Rectal smooth muscle tissue (tissue), 1 donor: ENCODE measurements at regions not wholly inside any gene's neighbourhood (a gene's known extent, or its start where the extent isn't known, plus 50 kb on each side); places are given as distances from the start of the nearest gene placed in this dataset.

Experiments used
- H3K27ac ChIP-seq: one replicate; pipeline ENCODE4 v1.7.0; 2013; ENCODE audit warnings: low read depth, low read length, inconsistent platforms
- H3K27me3 ChIP-seq: one replicate; pipeline ENCODE4 v1.7.0; 2013; ENCODE audit warnings: low read length; ENCODE audit not compliant: control insufficient read depth, insufficient read depth
- H3K36me3 ChIP-seq: one replicate; pipeline ENCODE4 v1.7.0; 2013; ENCODE audit warnings: low read length; ENCODE audit not compliant: control insufficient read depth, insufficient read depth
- H3K4me1 ChIP-seq: one replicate; pipeline ENCODE4 v1.7.0; 2013; ENCODE audit warnings: low read length; ENCODE audit not compliant: control insufficient read depth, insufficient read depth
- H3K4me3 ChIP-seq: one replicate; pipeline ENCODE4 v1.7.0; 2013; ENCODE audit warnings: low read length
- H3K9ac ChIP-seq: one replicate; pipeline ENCODE4 v1.7.0; 2013; ENCODE audit warnings: low read length

DNA sequence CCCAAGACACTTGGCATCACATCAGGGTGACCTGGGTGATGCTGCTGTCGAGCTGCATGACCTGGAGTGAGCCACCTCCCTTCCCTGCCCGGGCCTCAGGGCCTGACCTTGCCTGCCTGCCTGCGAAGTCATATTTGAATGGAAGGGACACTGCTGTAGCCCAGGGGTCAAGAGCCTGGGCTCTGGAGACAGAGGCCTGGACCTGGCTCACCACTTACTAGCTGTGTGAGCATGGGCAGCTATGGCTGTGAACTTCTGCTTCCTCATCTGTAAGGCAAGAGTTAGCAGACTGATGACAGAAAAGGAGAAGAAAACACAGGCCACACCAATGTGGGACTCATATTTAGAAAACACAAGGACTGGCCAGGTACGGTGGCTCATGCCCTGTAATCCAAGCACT is 118.7 kb downstream of the ZFP36L2 start:
- Histone ChIP-seq H3K36me3 (no peaks in the 10 kb centered on the region), H3K27me3 (no peaks in the 10 kb centered on the region), H3K9ac (no peak overlapping the region), H3K27ac (no peak overlapping the region), H3K4me1 (peaks cover 28% of the 10 kb centered on the region), H3K4me3 (no peak overlapping the region)

DNA sequence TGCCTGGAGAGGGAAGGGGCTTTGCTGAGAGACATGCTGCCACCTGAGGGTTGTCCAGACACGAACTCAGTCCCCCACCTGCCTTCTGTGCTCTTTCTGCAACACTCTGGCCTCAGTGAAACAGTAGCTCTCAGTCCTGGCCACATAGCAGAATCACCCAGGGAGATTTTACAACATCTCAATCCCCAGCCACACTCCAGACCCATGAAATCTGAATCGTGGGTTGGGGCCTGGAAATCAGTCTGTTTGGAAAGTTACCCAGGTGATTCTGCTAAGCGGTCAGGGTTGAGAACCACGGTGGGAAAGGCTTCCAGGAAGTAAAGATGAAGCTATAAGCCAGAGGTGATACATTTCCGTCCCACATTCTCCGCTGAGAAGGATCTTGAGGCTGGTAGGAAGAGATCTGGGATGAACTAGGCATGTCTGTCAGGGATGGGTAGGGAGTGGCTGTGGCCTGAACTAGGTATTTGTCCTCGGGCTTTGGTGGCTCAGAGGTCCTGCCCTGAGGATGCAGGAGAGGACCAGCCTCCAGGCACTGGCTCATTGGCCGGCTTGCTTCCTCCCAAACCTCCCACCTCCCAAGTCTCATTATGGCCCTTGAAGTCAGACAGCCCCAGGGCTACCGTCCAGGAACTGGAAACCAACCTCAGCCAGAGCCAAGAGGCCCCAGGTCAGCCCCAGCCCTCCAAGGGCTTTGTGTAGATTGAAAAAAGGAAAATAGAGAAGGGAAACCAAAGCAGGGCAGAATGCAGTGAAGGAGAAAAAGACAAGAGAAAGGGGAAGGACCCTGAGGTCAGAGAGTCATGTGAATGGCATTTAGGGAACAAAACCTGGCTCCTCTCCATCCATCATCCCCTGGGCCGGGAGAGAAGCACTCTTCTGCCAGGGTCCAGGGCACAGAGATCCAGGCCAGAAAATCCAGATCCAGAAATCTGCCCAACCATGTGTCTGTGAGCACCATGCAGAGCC is 119.6 kb downstream of the ZFP36L2 start:
- H3K27ac ChIP-seq = peak overlapping the region; percentile 84
- H3K27me3 ChIP-seq = no peaks in the 10 kb centered on the region
- peaks cover 30% of the 10 kb centered on the region for H3K4me1 ChIP-seq
- H3K4me3 ChIP-seq = no peak overlapping the region
- H3K36me3 ChIP-seq = no peaks in the 10 kb centered on the region
- H3K9ac ChIP-seq = no peak overlapping the region

DNA sequence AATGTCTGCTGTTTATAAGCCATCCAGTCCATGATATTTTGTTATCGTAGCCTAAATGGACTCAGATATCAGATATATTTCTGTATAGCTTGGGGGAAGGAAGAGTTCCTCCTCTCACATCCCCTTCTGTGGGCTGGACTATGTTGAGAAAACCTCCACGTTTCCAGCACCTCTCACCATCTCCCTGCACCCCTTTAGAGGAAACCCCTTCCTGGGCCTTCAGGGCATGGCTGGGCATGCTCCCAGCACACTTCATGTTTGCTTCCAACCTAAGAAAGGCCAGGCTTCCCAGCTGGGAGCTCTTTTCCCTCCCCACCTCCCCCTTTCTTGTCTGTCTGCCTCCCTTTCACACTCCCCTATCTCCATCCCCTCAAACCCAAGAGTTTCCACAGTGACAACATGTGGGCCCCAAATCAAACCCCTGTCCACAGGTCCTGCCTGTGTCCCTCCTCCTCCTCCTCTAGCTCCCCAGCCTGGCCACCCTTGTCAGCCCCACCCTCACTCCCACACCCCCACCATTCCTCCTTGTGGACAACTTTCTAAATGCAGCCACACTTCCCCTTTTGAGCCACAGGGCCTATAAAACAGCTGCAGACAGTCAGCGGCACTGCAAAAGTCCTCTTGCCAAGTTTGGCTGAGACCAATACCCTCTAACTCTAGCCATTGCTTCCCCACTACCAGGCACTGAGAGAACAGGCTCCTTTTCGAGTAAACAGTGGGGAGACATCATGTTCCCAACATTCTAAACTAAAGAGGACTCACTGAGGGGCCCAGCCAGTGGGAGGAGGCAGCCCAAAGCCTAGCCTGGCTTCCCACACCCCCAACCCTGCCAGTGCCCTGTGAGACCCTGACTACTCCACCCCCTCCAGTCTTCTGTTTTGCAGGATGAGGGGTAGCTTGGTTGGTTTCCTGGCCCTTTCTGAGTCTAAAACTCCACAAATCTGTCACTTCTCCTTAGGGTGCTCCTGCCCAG is 120.5 kb downstream of the ZFP36L2 start:
- no peak overlapping the region for H3K9ac ChIP-seq

DNA sequence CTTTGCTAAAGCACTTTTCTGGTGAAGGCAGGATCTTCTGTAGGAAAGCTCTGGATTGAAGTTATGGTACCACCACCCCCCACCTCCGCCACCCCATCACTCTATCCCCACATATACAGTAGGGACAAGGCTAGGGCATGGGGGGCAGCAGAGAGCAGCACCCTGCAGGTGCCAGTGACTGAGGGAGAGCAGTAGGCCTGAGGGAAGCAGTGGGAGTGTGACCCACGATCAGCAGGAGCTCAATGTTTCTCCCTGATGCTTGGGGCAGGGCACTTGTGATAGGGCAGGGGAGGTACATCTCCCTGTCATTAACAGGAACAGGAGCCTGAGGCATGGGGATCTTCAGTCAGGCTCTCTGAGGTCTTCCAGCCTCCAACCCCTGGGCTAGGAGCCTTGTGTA is 121.6 kb downstream of the ZFP36L2 start:
- H3K27me3 ChIP-seq = no peaks in the 10 kb centered on the region
- H3K4me1 ChIP-seq = peaks cover 23% of the 10 kb centered on the region
- H3K27ac ChIP-seq = peak overlapping the region; percentile 84
- no peak overlapping the region for H3K4me3 ChIP-seq
- H3K36me3 ChIP-seq = no peaks in the 10 kb centered on the region
- H3K9ac ChIP-seq = no peak overlapping the region

More for the DNA sequence above, 120.5 kb downstream of the ZFP36L2 start:
- Histone ChIP-seq H3K27ac (peak overlapping the region; percentile 84), H3K4me1 (peaks cover 31% of the 10 kb centered on the region), H3K36me3 (no peaks in the 10 kb centered on the region), H3K4me3 (peak overlapping the region; percentile 19), H3K27me3 (no peaks in the 10 kb centered on the region)

DNA sequence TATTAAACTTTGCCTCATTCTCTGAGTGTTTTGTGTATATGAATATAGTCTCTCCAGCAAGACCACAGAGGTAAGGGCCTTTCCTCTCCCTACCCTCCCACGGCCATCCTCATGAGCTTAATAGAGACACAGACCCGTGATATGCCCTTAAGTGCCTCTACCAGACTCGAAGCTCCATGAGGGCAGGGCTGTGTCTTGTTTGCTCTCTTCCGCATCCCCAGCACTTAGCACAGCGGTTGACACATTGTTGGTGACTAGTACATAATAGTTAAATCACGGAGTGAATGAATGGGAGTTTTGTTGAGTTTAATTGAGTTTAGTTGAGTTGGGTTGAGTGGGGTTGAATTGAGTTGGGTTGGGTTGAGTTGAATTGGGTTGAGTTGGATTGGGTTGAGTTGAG is 122.3 kb downstream of the ZFP36L2 start:
- Histone ChIP-seq H3K27ac (no peak overlapping the region), H3K4me3 (no peak overlapping the region), H3K36me3 (no peaks in the 10 kb centered on the region), H3K27me3 (no peaks in the 10 kb centered on the region), H3K4me1 (peaks cover 23% of the 10 kb centered on the region), H3K9ac (no peak overlapping the region)

DNA sequence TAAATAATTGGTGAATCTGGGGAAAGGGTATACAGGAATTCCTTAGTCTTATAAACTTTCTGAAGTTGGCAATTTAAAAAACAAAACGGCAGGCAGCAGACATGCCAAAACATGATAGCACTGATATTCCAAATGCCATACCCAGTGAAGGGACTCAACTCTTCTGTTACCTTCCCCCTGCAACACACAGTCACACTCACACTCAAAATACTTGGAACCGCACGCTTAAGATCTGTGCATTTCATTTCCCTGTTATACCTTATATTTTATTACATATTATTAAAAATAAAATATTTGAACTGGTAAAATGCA is 123.4 kb downstream of the ZFP36L2 start:
- Histone ChIP-seq H3K27ac (no peak overlapping the region), H3K4me1 (peaks cover 21% of the 10 kb centered on the region), H3K36me3 (no peaks in the 10 kb centered on the region), H3K9ac (no peak overlapping the region), H3K4me3 (no peak overlapping the region), H3K27me3 (no peaks in the 10 kb centered on the region)

DNA sequence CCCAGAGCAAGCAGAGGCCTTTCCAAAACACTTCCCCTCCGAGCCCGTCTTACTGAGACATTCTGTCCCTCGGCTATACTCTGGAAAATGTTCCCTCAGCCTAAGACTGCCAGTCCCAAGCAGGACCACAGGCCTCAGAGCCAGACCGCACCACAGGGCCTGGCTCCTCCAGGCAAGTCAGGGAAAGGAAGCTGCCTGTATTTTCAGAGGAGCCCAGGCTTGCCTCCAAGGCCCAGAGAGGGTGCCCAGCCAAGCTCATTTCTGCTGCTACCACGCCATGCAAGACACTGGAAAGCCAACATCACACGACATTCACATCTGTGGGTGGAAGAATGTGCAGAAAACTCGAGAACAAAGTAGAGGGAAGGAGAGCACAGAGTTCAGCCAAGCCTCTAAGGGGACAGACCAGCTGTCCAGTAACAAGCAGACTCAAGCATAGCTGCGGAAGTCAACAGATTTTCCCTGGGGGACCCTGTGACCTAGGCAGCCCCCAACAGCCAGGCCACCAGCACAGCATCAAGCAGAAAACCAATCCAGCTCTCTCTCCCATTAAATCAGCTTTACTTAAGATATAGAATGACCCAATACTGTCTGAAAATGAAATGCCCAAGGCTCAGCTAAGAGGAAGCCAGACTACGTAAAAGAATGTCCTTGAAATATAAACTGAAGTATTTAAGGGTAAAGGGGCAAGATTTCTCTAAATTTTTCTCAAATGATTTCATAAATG is 123.9 kb downstream of the ZFP36L2 start:
- Histone ChIP-seq H3K36me3 (no peaks in the 10 kb centered on the region), H3K4me1 (peaks cover 21% of the 10 kb centered on the region), H3K27ac (peak overlapping the region; percentile 64), H3K27me3 (no peaks in the 10 kb centered on the region), H3K4me3 (no peak overlapping the region), H3K9ac (no peak overlapping the region)

DNA sequence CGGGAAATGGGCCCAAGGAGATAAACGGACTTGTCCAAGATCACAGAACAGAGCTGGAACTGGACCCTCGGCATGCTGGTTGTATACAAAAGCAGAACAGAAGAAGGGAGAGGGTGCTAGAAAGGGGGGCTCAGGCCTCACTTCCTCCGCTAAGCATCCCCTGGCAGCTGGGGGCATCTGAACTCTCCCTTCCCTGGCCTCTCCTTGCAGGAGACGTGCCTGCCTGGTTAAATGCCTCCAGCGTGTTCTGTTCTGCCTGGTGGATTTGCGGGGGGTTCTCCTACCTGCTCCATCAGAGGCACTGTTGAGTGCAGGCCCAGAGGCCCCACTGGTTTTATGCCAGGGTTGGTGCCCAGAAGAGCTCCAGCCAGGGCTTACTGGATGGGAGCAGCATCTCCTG is 124.7 kb downstream of the ZFP36L2 start:
- H3K4me3 ChIP-seq = no peak overlapping the region
- peaks cover 19% of the 10 kb centered on the region for H3K4me1 ChIP-seq
- no peak overlapping the region for H3K9ac ChIP-seq
- H3K36me3 ChIP-seq = no peaks in the 10 kb centered on the region
- peak overlapping the region; percentile 64 for H3K27ac ChIP-seq
- H3K27me3 ChIP-seq = no peaks in the 10 kb centered on the region

DNA sequence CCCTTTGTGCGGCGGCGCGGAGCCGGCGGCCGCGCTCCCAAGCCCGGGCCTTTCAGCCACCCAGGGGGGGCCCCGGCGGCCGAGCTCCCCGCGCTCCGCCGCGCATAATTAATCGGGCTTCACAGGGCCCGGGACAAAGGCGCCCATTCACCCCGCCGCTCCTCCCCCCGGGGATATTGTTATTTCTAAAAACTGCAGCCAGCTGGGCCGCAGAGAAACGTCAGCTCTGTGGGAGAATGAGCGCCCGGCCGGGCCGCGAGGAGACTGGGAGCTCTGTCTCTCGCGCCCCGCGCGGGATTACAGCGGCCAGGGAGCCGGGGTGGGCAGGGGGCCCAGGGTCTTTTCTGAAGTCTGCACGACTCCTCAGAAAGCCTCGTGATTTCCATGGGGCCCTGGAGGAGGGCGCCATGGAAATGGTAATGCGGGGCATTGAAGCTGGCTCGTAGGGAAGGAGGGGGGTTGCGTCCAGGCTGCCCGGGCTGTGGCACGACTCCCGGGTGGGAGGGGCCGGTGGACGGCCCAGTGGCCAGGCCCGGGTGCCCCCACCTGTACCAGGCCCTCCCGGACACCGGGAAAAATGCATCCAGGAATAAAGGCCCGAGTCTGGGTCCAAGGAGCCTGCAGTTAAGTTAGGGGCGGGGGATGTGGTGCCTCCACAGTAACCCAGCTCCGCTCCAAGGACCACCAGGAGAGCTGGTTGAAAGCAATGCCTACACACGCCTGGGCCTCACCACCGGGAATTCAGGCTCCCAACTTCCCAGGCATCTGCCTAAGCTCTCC is 125.3 kb downstream of the ZFP36L2 start:
- peaks cover 12% of the 10 kb centered on the region for H3K4me1 ChIP-seq

DNA sequence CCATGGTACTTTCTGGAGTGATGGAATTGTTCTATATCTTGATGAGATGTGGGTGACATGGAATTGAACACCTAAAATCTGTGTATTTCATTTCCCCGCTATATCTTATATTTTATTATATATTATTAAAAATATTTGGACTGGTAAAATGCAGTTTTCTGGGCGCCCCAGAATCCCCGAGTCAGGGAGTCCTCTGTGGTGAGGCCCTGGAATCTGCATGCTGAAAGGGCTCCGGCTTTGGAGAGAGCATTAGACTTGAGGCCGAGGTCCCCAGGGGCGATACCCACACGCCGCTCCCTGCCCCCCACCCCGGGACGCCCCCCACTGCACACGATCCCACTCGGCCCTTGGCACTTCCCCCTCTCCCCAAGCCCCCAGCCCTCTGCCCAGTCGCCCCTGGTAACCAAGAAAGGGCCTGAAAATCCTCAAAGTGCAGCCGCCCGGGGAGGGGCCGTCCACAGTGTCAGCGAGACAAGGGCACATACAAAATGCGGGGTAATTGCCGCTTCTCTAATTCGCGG is 126.0 kb downstream of the ZFP36L2 start:
- Histone ChIP-seq H3K27me3 (no peaks in the 10 kb centered on the region), H3K27ac (peak overlapping the region; percentile 46), H3K4me1 (peaks cover 6% of the 10 kb centered on the region), H3K4me3 (peak overlapping the region; percentile 22), H3K36me3 (no peaks in the 10 kb centered on the region), H3K9ac (no peak overlapping the region)

More for the DNA sequence above, 125.3 kb downstream of the ZFP36L2 start:
- Histone ChIP-seq H3K9ac (peak overlapping the region; percentile 6), H3K27me3 (no peaks in the 10 kb centered on the region), H3K36me3 (no peaks in the 10 kb centered on the region), H3K4me3 (peak overlapping the region; percentile 22), H3K27ac (peak overlapping the region; percentile 64)

DNA sequence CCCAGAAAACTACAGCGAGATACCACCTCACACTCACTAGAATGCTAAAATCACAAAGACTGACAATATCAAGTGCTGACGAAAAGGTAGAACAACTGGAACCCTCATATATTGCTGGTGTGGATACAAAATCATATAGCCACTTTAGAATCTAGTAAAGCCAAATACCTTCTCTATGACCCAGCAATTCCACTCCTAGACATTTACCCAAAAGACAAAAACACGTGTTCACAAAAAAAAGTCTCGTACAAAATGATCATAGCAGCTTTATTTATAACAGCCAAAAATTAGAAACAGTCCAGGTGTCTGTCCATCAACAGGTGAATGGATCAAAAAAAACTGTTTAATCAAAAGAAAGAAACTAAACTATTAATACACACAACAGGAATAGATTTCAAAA is 126.6 kb downstream of the ZFP36L2 start:
- no peak overlapping the region for H3K4me3 ChIP-seq
- H3K4me1 ChIP-seq = peaks cover 3% of the 10 kb centered on the region
- H3K36me3 ChIP-seq = no peaks in the 10 kb centered on the region
- H3K9ac ChIP-seq = no peak overlapping the region
- H3K27me3 ChIP-seq = no peaks in the 10 kb centered on the region
- no peak overlapping the region for H3K27ac ChIP-seq
